Activated CD4-positive, alpha-beta T cell treated with anti-CD3 and anti-CD28 coated beads, Interleukin-2, amount 10 ng/mL, durations not matched to agents 24 days and 14 days (primary cell): ENCODE measurements at regions not wholly inside any gene's neighbourhood (a gene's known extent, or its start where the extent isn't known, plus 50 kb on each side); places are given as distances from the start of the nearest gene placed in this dataset.
A peak's percentile ranks its signal among the peaks of the same experiment; 100 is the strongest.

Experiments used
- DNase-seq: peaks from one replicate; pipeline ENCODE4 v3.0.0; 2022
- H3K27ac Mint-ChIP-seq: one replicate; pipeline ENCODE4 v1.8.0; 2022; ENCODE audit warnings: mild to moderate bottlenecking, mixed read lengths
- H3K27me3 Mint-ChIP-seq: one replicate; pipeline ENCODE4 v1.8.0; 2022; ENCODE audit warnings: mixed read lengths
- H3K36me3 Mint-ChIP-seq: one replicate; pipeline ENCODE4 v1.8.0; 2022; ENCODE audit warnings: low read depth, mild to moderate bottlenecking, mixed read lengths
- H3K4me1 Mint-ChIP-seq: one replicate; pipeline ENCODE4 v1.8.0; 2021; ENCODE audit warnings: mixed read lengths
- H3K4me3 Mint-ChIP-seq: one replicate; pipeline ENCODE4 v1.8.0; 2022; ENCODE audit warnings: mild to moderate bottlenecking, moderate library complexity, mixed read lengths
- H3K9me3 Mint-ChIP-seq: one replicate; pipeline ENCODE4 v1.8.0; 2021; ENCODE audit warnings: mixed read lengths
- intact Hi-C: fragments of 100-400 bp; cut with micrococcal nuclease; formaldehyde crosslinking; loops from one replicate; pipeline ENCODE4 v1.15.1; 2023

DNA sequence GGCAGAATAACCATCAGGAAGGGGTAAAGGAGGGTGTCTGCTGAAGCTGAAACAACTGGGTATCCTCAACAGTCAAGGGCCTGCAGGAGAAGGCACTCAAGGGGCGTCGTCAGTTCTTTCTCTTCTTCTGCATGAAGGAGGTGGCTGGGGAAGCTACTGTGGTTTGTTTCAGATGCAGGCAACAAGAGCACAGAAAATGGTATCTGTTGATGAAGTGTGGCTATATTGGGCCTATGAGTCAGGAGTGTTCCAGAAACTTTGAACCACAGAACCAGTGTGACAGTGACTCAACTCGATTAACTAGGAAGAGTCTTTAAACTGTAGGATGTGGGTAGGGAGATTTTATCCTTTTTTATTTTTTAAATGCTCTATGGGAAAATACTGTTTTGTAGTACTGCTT is 686.3 kb downstream of the FGF9 start:
- H3K27ac Mint-ChIP-seq, result no peak overlapping the region
- peaks cover 4% of the 10 kb centered on the region for H3K9me3 Mint-ChIP-seq
- peaks cover 6% of the 10 kb centered on the region for H3K4me1 Mint-ChIP-seq
- H3K27me3 Mint-ChIP-seq, result no peaks in the 10 kb centered on the region
- peak; percentile 58 for DNase-seq
- H3K4me3 Mint-ChIP-seq, result no peak overlapping the region
- H3K36me3 Mint-ChIP-seq, result no peaks in the 10 kb centered on the region
- intact Hi-C loops, result no loop called here

DNA sequence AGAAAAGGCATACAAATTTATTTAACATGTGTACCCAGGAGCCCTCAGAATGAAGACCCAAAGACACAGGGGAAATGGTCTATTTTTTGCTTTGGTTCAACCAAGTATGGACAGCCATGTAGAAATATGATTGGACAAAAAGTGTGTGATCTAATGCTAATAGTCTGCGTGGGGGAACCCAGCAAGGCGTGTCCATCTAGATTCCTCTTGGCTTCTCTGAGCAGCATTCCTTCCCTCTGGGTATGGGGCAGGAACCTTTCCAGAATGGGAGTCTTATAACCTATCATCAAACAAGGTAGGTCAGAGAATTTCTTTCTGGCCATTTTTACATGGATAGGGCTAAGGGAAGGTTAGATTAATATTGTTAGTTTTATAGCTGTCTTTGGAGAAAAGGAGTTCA is 698.2 kb downstream of the FGF9 start:
- no peaks in the 10 kb centered on the region for H3K4me1 Mint-ChIP-seq
- H3K9me3 Mint-ChIP-seq, result peaks cover 28% of the 10 kb centered on the region
- intact Hi-C loops, result no loop called here
- no peaks in the 10 kb centered on the region for H3K36me3 Mint-ChIP-seq
- H3K4me3 Mint-ChIP-seq, result no peak overlapping the region
- H3K27me3 Mint-ChIP-seq, result no peaks in the 10 kb centered on the region
- no peak overlapping the region for H3K27ac Mint-ChIP-seq
- no peak for DNase-seq

DNA sequence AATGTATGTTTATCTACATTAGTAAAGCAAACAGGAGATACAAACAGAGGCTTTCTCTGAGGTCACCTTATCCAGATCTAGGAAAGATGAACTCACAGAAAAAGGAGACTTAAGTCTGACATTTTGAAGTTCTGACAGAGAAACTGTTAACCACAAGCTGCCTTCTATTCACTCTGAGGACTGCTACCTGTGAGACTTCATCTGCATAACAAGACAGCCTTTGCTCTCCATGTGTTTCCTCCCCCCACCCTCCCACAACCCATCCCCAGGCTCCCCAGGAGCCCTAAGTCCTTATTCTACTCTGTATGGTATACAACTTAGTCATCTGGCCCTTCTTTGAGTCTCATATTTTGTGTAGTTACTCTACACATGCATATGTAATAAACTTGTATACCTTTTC is 699.0 kb downstream of the FGF9 start:
- H3K4me1 Mint-ChIP-seq, result no peaks in the 10 kb centered on the region
- intact Hi-C loops, result no loop called here
- no peak for DNase-seq
- H3K27me3 Mint-ChIP-seq, result no peaks in the 10 kb centered on the region
- peaks cover 28% of the 10 kb centered on the region for H3K9me3 Mint-ChIP-seq
- H3K4me3 Mint-ChIP-seq, result no peak overlapping the region
- no peaks in the 10 kb centered on the region for H3K36me3 Mint-ChIP-seq
- no peak overlapping the region for H3K27ac Mint-ChIP-seq

DNA sequence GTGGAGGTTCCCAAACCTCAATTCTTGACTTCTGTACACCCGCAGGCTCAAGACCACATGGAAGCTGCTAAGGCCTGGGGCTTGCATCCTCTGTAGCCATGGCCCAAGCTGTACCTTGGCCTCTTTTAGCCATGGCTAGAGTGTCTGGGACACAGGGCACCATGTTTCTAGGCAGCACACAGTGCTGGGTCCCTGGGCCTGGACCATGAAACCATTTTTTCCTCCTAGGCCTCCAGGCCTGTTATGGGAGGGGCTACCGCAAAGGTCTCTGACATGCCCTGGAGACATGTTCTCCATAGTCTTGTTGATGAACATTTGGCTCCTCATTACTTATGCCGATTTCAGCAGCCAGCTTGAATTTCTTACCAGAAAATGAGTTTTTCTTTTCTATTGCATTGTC is 701.4 kb downstream of the FGF9 start:
- DNase-seq, result no peak

DNA sequence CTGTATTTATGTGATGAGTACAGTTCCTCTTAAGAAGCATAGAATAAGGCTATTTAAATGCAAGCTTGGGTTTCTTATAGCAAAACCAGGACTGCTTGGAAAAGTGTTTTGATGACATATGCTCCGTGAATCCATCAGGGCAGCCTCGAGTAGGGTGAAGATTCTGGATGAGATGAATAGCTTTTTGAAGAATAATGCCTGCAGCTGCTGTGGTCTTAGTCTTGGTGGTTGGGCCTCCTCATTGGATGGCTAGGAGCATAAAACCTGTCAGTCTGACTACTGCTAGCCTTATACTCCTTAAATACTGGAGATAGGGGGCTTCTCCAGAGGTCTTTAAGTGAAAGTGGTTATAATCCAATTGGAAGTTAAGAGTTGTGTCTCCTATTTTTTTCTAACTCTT is 704.3 kb downstream of the FGF9 start:
- Mint-ChIP-seq H3K27ac (no peak overlapping the region), H3K4me1 (no peaks in the 10 kb centered on the region), H3K27me3 (no peaks in the 10 kb centered on the region), H3K36me3 (no peaks in the 10 kb centered on the region), H3K9me3 (peaks cover 24% of the 10 kb centered on the region), H3K4me3 (no peak overlapping the region)
- intact Hi-C loops, result no loop called here
- no peak for DNase-seq

More for the DNA sequence above, 701.4 kb downstream of the FGF9 start:
- H3K4me3 Mint-ChIP-seq, result no peak overlapping the region
- no peaks in the 10 kb centered on the region for H3K27me3 Mint-ChIP-seq
- H3K4me1 Mint-ChIP-seq, result no peaks in the 10 kb centered on the region
- no peak overlapping the region for H3K27ac Mint-ChIP-seq
- peaks cover 25% of the 10 kb centered on the region for H3K9me3 Mint-ChIP-seq
- no peaks in the 10 kb centered on the region for H3K36me3 Mint-ChIP-seq
- intact Hi-C loops, result no loop called here

DNA sequence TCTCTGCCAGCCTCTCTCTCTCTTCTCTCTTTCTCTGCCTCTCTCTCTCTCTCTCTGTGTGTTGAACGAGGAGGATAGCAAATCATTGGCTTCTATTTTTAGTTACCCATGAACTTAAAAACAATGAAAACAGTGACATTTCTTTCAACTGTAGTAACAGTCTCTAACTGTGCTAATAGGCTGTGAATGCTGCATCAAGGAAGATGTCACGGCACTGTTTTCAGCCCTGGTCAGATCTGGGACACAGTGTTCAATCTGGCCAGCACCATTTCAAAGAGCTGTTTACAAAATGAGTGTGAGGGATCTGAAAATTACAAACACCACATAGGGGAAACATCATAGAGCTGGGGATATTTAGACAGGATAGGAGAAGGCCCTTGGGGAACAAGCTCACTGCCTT is 717.0 kb downstream of the FGF9 start:
- Mint-ChIP-seq H3K36me3 (no peaks in the 10 kb centered on the region), H3K4me1 (no peaks in the 10 kb centered on the region), H3K27me3 (no peaks in the 10 kb centered on the region), H3K4me3 (no peak overlapping the region), H3K27ac (no peak overlapping the region), H3K9me3 (peaks cover 5% of the 10 kb centered on the region)
- DNase-seq, result no peak
- intact Hi-C loops, result no loop called here

DNA sequence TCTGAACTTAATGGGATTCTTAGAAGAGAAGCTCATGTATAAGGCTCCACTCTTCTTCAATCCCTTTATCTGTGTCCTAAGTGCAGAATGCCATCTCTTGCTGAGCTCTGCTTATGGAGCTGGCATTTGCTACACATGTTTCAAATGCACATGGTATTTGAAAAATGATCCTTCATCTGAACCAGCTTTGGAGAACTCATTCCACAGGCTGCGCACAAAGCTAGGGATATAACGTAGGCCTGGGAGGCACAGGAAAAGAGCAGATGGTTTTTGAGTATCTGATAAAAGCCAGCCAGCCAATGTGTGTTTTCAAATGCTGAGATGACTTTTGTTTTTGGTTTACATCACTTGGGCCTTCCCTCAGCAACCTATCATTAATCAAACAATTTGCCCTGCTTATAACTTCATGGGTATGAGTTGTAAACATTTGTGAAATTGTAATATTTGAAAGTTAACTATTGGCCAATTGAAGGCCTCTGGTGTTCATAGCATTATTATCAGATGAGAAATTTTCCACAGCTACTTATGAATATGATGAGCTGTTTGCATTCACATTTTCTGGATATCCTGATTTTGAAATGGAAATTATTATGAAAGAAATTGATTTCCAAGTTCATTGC is 729.0 kb downstream of the FGF9 start:
- no peak overlapping the region for H3K27ac Mint-ChIP-seq
- no peaks in the 10 kb centered on the region for H3K36me3 Mint-ChIP-seq
- H3K27me3 Mint-ChIP-seq, result no peaks in the 10 kb centered on the region
- no peak for DNase-seq
- no peak overlapping the region for H3K4me3 Mint-ChIP-seq
- peaks cover 3% of the 10 kb centered on the region for H3K9me3 Mint-ChIP-seq
- intact Hi-C loops, result no loop called here
- no peaks in the 10 kb centered on the region for H3K4me1 Mint-ChIP-seq

DNA sequence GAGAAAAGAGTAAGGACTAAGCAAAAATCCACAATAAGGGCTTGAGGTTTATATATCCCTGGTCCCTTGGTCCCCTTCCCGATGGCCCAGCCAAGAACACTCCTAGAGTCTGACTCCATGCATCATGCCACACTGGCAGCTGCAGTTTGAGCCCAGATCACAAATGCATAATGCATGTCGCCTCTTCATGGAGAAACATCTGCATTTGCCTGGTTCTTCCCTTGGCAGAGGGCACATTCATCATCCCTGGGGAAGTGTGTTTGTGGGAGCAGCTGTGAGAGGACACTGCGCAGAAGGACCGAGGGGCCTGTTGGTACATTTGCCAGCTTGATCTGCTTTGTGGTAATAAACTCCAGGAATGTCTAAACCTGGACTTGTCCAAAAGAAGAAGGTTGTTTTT is 731.8 kb downstream of the FGF9 start:
- intact Hi-C loops, result no loop called here

DNA sequence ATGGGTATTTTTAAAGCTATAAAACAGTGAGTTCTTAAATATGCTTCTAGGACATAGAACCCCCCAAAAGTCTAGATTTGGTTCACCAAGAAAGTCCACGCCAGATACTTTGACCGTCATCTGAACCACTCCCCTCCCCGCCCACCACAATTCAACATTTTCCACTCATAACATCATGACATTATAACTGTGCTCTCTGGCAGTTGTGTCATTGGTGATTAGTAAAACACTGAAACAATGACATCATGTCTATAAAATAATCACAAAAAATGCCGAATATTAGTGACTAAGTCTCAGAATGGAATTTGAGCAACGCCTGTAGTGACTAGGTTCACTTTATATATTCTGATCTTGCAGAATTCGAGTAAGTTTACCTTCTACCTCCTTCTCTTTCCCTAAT is 732.3 kb downstream of the FGF9 start:
- Mint-ChIP-seq H3K9me3 (peaks cover 3% of the 10 kb centered on the region), H3K4me1 (no peaks in the 10 kb centered on the region), H3K27ac (no peak overlapping the region), H3K36me3 (no peaks in the 10 kb centered on the region), H3K4me3 (no peak overlapping the region), H3K27me3 (no peaks in the 10 kb centered on the region)
- intact Hi-C loops, result no loop called here
- no peak for DNase-seq

More for the DNA sequence above, 731.8 kb downstream of the FGF9 start:
- H3K4me3 Mint-ChIP-seq, result no peak overlapping the region
- H3K27me3 Mint-ChIP-seq, result no peaks in the 10 kb centered on the region
- H3K36me3 Mint-ChIP-seq, result no peaks in the 10 kb centered on the region
- H3K4me1 Mint-ChIP-seq, result no peaks in the 10 kb centered on the region
- H3K9me3 Mint-ChIP-seq, result peaks cover 3% of the 10 kb centered on the region
- no peak for DNase-seq
- no peak overlapping the region for H3K27ac Mint-ChIP-seq

DNA sequence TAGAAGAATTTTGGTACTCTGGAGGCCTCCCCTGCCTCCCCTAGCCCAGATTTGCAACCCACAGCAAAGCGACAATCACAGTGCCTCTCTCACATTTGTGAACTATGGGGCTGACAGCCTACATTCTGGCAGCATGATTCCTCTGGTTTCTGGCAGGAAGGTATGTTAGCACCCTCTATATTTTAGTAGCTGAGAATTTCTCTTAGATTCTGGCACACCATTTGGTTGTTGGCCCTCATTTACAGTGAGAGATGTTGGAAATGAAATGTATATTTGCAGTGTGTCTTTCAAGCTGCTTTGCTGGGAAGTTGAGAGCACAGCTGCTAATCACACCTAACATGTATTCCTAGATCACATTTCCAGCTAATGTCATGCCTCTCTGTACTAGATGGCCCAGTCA is 735.0 kb downstream of the FGF9 start:
- Mint-ChIP-seq H3K4me1 (no peaks in the 10 kb centered on the region), H3K36me3 (no peaks in the 10 kb centered on the region), H3K27ac (no peak overlapping the region), H3K27me3 (no peaks in the 10 kb centered on the region), H3K4me3 (no peak overlapping the region), H3K9me3 (peaks cover 7% of the 10 kb centered on the region)
- intact Hi-C loops, result no loop called here
- DNase-seq, result no peak

DNA sequence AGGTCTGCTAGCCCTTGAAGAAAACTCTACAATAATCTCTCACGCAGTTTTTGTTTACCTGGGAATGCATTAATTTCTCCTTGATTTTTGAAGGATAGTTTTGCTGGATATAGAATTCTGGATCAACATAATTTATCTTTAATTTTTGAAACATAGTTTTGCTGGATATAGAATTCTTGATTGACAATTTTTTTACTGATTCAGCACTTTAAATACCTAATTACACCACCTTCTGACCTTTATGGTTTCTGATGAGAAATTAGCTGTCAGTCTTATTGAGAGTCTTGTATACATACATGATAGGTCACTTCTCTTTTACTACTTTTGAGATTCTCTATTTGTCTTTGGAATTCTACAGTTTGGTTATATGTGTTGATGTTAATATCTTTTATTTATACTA is 741.6 kb downstream of the FGF9 start:
- intact Hi-C loops, result no loop called here

DNA sequence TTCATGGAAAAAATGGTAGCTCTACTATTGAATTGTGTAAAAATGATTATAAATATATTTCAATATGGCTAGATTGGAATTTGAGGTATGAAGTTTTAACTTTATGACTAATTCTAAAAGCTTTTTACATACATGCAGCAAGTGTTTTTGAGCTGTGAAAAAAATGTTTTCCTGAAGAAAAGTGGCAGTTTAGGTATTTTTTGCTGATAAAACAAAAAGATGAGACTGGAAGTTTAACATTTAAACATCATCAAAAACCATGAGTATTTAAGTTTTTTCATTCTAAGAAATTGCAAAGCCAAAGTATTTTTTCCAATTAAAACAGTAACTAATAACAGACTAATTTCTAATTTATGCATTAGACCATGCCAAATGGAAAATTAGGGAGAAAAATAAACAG is 751.1 kb downstream of the FGF9 start:
- Mint-ChIP-seq H3K27me3 (no peaks in the 10 kb centered on the region), H3K9me3 (peaks cover 5% of the 10 kb centered on the region), H3K27ac (no peak overlapping the region), H3K4me1 (no peaks in the 10 kb centered on the region), H3K4me3 (no peak overlapping the region), H3K36me3 (no peaks in the 10 kb centered on the region)
- intact Hi-C loops, result no loop called here
- DNase-seq, result no peak

More for the DNA sequence above, 741.6 kb downstream of the FGF9 start:
- Mint-ChIP-seq H3K9me3 (peaks cover 8% of the 10 kb centered on the region), H3K27me3 (no peaks in the 10 kb centered on the region), H3K27ac (no peak overlapping the region), H3K4me3 (no peak overlapping the region), H3K36me3 (no peaks in the 10 kb centered on the region), H3K4me1 (no peaks in the 10 kb centered on the region)
- no peak for DNase-seq

DNA sequence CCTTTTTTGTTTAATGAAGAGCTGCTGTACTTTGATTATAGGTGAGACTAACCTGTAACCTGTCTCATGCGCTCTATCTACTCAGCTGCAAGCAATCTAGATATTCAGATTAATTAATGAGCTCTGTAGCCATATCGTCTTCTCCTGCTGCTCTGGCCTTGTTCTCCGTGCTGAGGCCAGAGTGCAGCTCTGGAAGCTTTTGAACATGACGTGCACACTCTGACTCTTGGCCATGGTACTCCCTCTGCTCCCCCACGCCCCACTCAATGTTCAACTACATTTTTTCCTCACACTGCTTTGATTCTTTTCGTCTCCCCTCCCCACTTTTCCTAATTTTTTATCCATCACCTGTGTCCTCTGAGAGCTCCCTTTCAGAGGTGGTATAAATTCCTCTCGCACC is 751.8 kb downstream of the FGF9 start:
- Mint-ChIP-seq H3K9me3 (peaks cover 5% of the 10 kb centered on the region), H3K27me3 (no peaks in the 10 kb centered on the region), H3K36me3 (no peaks in the 10 kb centered on the region), H3K4me3 (no peak overlapping the region), H3K27ac (no peak overlapping the region), H3K4me1 (no peaks in the 10 kb centered on the region)
- intact Hi-C loops, result no loop called here
- no peak for DNase-seq

DNA sequence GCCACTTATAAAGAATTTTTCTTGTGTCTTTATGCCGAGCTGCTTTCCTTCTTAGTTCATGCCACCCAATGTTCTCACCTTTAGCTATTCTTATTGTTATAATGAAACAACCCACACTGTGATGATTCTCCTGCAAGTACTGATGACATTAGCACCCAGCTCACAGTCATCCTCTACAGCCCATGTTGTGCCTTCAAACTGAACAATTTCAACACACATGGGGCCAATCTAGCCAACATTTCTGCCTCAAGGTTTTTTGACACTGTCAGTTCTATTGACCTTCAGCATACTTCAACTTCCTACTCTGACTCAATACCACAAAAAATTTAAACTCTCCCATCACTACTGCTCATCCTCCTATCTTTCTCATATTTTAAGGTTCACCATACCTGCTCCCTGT is 752.4 kb downstream of the FGF9 start:
- DNase-seq, result no peak
- intact Hi-C loops, result no loop called here
- no peak overlapping the region for H3K4me3 Mint-ChIP-seq
- no peaks in the 10 kb centered on the region for H3K36me3 Mint-ChIP-seq
- H3K4me1 Mint-ChIP-seq, result no peaks in the 10 kb centered on the region
- H3K27ac Mint-ChIP-seq, result no peak overlapping the region
- peaks cover 5% of the 10 kb centered on the region for H3K9me3 Mint-ChIP-seq
- no peaks in the 10 kb centered on the region for H3K27me3 Mint-ChIP-seq

DNA sequence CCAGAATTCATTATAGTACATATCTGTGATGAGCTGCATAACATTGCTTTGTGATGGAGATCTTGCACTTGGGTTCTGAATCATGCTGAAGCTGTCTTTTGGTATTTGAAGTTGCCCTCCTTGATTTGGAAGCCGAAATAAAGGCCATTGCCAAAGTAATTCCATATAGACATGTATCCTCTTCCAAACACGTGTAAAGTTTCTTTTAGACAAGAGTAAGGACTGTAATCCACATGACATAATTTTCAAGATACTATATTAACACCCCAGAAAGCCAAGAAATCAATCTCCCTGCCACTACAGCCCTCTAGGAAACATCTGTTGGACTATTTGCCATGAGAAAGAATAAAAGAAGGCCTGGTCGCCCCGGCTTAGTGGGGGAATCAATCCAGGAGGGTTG is 754.2 kb downstream of the FGF9 start:
- Mint-ChIP-seq H3K9me3 (peaks cover 5% of the 10 kb centered on the region), H3K27ac (no peak overlapping the region), H3K4me1 (no peaks in the 10 kb centered on the region), H3K36me3 (no peaks in the 10 kb centered on the region), H3K4me3 (no peak overlapping the region), H3K27me3 (no peaks in the 10 kb centered on the region)
- no peak for DNase-seq
- intact Hi-C loops, result no loop called here
